GM12864 (cell line): ENCODE measurements at regions not wholly inside any gene's neighbourhood (a gene's known extent, or its start where the extent isn't known, plus 50 kb on each side); places are given as distances from the start of the nearest gene placed in this dataset.

ENCODE experiments used
- DNase-seq: peaks from one replicate; pipeline ENCODE4 v3.0.0-alpha.2; 2011; ENCODE audit warnings: low read depth
- H3K4me3 ChIP-seq: 2 replicates; pipeline ENCODE4 v1.5.1; 2011; ENCODE audit warnings: mild to moderate bottlenecking, low read depth, low read length, control low read depth
- TF ChIP-seq, protein P1 (sequence below): IDR thresholded peaks from 2 replicates; pipeline ENCODE4 v1.5.1; 2011; ENCODE audit warnings: low read depth, mild to moderate bottlenecking, moderate library complexity, low read length, control low read depth, inconsistent platforms; ENCODE audit errors: missing control alignments

DNA sequence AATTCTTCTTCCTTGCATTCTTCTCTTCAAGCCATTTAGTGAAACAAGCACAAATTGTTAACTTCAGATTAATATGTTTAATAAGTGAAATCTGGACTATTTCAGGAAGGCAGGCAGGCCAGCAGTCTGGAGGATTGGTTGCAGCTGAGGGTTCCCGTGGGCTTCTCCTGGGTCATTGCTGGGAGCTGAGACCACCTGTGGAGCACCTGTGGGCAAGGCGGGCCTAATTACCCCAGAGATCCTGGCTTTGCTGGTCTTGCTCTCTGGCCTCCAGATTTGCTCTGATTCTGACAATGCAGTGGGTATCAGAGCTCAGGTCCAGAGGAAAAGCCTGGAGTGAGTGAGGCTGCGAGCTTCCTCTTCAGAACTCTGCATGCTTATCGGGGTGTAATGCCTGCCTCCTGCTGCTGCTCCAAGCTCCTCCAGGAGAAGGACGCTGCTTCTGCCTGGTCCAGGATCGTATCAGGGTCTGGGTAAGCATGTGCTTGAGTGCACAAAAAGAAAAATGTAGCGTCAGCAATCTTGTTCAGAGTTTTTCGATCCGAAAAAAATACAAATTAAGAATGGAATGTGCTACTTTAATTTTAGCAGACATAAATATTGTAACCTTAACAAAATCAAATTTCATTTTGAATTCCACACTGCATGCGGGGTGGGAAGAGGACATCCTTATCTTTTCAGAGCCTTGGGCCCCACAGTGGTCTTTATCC lies 93.8 kb downstream of the TMEM30B start:
- no peak for DNase-seq
- no peak overlapping the region for H3K4me3 ChIP-seq
- TF ChIP-seq, protein P1, sequence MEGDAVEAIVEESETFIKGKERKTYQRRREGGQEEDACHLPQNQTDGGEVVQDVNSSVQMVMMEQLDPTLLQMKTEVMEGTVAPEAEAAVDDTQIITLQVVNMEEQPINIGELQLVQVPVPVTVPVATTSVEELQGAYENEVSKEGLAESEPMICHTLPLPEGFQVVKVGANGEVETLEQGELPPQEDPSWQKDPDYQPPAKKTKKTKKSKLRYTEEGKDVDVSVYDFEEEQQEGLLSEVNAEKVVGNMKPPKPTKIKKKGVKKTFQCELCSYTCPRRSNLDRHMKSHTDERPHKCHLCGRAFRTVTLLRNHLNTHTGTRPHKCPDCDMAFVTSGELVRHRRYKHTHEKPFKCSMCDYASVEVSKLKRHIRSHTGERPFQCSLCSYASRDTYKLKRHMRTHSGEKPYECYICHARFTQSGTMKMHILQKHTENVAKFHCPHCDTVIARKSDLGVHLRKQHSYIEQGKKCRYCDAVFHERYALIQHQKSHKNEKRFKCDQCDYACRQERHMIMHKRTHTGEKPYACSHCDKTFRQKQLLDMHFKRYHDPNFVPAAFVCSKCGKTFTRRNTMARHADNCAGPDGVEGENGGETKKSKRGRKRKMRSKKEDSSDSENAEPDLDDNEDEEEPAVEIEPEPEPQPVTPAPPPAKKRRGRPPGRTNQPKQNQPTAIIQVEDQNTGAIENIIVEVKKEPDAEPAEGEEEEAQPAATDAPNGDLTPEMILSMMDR: no peak

GRCh38 chr14:61186341-61187195 lies 94.6 kb downstream of the TMEM30B start:
- no peak overlapping the region for H3K4me3 ChIP-seq
- TF ChIP-seq, protein P1: no peak
- DNase-seq: no peak

DNA sequence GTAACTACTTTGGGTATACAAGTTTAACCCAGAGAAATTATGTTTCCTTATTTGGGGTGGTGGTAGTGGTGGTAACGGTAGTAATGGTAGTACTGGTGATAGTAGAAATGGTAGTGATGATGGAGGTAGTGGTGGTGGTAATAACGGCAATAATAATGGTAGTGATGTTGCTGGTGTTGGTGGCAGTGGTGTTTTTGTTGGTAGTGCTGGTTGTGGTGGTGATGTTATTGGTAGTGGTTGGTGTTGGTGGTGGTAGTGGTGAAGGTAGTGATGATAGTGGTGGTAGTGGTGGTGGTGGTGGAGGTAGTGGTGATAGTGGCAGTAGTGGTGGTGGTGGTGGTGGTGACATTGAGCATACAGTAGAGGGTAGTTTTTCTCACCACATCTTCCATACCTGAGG lies 95.6 kb downstream of the TMEM30B start:
- H3K4me3 ChIP-seq: no peak overlapping the region
- no peak for DNase-seq
- TF ChIP-seq, protein P1: no peak

DNA sequence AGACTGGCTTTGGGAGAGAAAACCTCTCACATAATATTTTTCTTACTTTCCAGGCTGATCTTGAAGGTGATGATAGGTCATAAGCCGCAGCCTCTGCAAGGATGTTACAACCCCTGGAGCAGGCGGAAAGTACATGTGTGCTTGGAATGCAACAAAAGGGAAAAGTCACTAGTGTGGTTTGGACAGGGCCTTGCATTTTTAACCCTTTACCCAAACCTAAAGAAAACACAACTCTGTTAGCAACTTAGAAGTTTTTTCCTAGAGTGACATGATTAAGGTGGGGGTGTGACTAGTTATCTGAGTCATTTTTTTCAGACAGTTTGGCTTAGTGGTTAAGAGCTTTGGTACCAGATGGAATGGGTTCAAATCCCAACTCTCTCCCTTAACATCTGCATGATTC lies 97.0 kb downstream of the TMEM30B start:
- DNase-seq: no peak
- no peak overlapping the region for H3K4me3 ChIP-seq
- TF ChIP-seq, protein P1: no peak

DNA sequence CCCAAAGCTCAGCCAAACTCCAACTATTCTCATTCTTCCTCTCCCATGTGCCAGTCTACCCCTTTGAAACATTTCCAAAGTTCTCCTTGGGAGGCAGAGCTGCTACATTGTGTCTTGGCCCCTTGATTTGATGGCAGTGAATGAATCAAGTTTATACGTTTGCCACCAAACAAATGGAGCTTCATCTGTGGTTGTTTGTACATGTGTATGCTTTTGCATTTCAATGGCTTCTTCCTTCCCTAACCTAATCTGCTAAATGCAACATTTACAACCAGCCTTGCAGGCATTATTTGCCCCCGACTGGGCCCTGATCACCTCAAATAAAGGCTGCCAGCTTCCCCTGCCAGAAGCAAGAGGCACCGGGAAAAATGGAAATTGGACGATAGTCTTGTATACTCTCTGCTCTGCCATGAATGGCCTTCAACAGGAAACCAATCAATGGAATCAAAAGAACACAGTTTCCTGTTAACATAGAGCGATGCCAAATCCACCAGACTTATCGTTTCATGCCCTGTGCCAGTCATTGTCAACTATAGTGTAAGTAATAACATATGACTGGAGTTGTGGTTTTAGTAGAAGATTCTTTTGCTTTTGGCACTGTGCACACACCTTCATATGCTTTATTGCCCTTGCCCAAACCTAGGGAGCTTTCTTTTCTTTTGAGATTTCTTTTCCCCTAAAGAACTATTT lies 97.8 kb downstream of the TMEM30B start:
- DNase-seq: no peak

GRCh38 chr14:61179796-61180398 lies 101.2 kb downstream of the TMEM30B start:
- DNase-seq: no peak
- TF ChIP-seq, protein P1: no peak
- no peak overlapping the region for H3K4me3 ChIP-seq

More for the DNA sequence above, 97.8 kb downstream of the TMEM30B start:
- TF ChIP-seq, protein P1: no peak
- no peak overlapping the region for H3K4me3 ChIP-seq
